ENCODE measurements at regions not wholly inside any gene's neighbourhood (a gene's known extent, or its start where the extent isn't known, plus 50 kb on each side); places are given as distances from the start of the nearest gene placed in this dataset.

DNA sequence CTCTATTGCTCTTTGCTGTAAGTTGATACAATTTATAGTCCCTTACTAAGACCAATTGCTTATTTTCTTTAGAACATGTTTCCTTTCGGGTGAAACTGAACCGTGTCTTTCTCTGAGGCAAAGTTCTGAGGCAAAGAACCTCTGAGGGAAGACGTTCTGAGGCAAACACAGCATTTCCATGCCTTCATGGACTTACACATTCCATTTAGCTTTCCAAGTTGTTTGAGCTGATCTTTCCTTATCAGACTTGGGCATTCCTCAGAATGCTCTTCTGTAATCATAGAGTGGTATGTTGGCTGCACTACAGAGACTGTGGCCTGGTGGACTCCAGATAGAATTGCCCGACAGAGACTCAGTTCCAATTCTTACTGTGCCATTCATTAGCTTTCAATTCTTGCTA lies 579.1 kb downstream of the KCTD12 start:
- no peak for TF ChIP-seq GATA3 (IDR thresholded peaks at IDR 0.05; ENCODE audit: low read depth, low read length)
- TF ChIP-seq GATA2 (IDR thresholded peaks at IDR 0.05; ENCODE audit: low read depth, low read length) = no peak
